ENCODE measurements at regions not wholly inside any gene's neighbourhood (a gene's known extent, or its start where the extent isn't known, plus 50 kb on each side); places are given as distances from the start of the nearest gene placed in this dataset.

DNA sequence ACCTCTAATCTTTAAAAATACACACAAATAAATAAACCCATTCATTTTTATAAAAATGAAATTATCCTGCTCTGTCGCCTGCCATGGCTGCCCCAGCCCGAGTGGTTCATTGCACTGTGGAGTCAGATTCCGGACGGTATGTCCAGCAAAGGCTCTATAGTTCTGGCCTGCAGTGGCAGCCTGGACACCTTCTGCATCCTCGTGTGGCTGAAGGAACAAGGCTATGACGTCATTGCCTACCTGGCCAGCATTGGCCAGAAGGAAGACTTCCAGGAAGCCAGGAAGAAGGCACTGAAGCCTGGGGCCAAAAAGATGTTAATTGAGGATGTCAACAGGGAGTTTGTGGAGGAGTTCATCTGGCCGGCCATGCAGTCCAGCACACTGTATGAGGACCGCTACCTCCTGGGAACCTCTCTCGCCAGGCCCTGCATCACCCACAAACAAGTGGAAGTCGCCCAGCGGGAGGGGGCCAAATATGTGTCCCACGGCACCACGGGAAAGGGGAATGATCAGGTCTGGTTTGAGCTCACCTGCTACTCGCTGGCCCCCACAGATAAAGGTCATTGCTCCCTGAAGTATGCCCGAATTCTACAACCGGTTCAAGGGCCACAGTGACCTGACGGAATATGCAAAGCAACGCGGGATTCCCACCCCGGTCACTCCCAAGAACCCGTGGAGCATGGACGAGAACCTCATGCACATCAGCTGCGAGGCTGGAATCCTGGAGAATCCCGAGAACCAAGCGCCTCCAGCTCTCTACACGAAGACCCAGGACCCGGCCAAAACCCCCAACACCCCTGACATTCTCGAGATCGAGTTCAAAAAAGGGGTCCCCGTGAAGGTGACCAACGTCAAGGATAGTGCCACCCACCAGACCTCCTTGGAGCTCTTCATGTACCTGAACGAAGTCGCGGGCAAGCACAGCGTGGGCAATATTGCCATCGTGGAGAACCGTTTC is 158.2 kb upstream of the GUCY1A2 start:
- H3K27ac ChIP-seq, result no peak overlapping the region
- TF ChIP-seq, protein P1, sequence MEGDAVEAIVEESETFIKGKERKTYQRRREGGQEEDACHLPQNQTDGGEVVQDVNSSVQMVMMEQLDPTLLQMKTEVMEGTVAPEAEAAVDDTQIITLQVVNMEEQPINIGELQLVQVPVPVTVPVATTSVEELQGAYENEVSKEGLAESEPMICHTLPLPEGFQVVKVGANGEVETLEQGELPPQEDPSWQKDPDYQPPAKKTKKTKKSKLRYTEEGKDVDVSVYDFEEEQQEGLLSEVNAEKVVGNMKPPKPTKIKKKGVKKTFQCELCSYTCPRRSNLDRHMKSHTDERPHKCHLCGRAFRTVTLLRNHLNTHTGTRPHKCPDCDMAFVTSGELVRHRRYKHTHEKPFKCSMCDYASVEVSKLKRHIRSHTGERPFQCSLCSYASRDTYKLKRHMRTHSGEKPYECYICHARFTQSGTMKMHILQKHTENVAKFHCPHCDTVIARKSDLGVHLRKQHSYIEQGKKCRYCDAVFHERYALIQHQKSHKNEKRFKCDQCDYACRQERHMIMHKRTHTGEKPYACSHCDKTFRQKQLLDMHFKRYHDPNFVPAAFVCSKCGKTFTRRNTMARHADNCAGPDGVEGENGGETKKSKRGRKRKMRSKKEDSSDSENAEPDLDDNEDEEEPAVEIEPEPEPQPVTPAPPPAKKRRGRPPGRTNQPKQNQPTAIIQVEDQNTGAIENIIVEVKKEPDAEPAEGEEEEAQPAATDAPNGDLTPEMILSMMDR (conservative IDR thresholded peaks at IDR 0.05), result no peak

DNA sequence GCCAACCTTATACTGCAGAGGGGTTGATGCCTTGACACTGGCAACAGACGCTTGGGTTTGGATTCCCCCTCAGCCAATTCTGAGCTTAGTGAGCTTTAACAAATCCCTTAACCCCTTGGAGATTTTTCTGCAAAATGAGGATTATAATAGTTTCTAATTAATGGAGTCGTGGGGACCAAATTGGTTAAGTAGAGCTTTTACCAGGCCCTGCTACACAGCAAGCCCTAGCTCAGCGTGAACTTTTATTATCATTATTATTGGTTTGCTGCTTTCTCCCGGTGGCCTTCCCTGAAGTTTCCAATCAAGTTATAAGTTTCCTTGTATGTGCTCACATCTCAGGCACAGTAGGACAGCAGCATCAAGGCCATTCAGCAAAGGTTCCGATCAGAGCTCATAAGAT is 156.6 kb upstream of the GUCY1A2 start:
- TF ChIP-seq, protein P1 (conservative IDR thresholded peaks at IDR 0.05), result no peak

DNA sequence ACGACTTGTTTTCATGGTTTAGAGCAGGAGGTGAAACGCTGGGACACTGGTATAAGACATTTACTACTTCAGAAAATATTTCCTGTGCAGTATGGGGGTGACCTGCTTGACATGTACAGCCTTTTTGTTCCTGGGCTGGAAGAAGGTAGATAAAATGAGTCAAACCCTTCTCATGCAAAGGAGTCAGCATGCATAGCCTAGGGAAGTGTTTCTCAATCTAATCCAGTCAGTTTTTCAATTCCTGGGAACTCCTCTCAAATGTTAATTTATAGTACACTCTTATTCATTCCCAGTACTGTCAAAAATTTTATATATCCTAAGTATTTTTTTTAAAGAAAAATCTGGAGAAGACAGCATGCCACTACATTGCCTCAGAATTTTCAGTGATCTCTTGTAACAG is 154.7 kb upstream of the GUCY1A2 start:
- TF ChIP-seq, protein P1 (conservative IDR thresholded peaks at IDR 0.05), result no peak

More for the DNA sequence above, 156.6 kb upstream of the GUCY1A2 start:
- H3K27ac ChIP-seq, result no peak overlapping the region

DNA sequence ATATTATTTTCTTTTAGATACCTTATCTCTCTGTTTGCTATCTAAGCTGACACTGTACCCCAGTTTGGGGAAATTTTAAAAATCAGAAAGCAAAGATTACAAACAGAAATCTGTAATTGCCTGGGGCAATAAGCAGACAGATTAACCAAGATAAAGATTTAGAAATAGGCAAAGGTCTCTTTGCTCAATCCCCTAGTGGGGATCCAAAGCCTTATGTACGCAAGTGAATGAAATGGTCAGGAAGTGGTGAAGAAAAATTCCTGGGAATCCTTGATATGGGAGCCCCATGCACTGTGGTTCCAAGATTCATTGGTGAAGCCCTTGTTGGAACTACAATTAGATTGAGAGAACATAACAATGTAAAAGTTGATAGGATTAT is 139.5 kb upstream of the GUCY1A2 start:
- no peak overlapping the region for H3K27ac ChIP-seq
- TF ChIP-seq, protein P1 (conservative IDR thresholded peaks at IDR 0.05), result no peak

More for the DNA sequence above, 154.7 kb upstream of the GUCY1A2 start:
- no peak overlapping the region for H3K27ac ChIP-seq

DNA sequence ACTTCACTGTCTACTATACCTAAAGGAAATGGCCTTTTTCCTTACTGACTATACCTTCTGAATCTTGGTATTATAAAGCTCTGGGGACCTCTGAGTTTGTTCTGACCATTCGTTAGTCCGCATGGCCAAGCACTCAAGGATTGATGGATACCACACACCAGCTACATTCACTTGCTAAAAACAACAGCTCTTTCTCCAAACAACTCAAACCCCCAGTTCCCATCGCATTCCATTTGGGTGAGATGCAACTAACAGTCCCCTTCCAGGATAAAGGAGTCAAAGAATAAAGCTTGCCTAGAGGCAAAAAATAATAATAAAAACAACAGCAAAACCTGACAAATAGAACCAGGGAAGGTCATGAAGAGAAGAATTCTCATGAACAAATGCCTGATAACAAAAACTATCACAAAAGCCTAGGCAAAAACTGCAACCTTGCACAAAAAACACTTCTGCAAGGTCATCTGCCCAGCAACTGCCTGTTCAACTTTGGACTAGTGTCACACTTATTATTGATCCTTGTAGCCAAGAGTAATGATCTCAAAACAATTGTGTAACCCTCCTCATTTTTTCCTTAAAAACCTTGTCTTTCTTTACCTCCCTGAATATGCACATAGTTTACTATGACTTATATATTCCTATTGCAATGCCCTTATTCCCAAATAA is 139.0 kb upstream of the GUCY1A2 start:
- TF ChIP-seq, protein P1 (conservative IDR thresholded peaks at IDR 0.05), result no peak

DNA sequence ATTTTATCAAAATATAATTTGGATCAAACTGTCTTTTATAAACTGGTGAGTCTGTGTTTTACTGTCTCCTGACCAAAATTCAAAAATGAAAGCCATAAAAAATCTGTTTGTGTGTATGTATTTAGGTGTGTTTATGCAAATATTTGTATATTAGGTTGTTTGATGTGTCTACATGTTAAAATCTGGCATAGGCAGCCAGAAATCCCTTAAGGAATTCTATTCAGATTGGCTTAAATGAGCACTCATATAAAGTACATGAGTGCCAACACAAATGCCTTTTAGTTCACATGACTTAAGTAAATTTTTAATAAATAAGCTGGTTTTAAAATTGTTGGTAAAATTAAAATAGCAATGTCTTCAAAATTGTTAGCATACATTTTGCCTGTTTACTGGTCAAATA is 133.3 kb upstream of the GUCY1A2 start:
- peak overlapping the region; percentile 26 for H3K27ac ChIP-seq
- TF ChIP-seq, protein P1 (conservative IDR thresholded peaks at IDR 0.05), result no peak

More for the DNA sequence above, 139.0 kb upstream of the GUCY1A2 start:
- no peak overlapping the region for H3K27ac ChIP-seq

DNA sequence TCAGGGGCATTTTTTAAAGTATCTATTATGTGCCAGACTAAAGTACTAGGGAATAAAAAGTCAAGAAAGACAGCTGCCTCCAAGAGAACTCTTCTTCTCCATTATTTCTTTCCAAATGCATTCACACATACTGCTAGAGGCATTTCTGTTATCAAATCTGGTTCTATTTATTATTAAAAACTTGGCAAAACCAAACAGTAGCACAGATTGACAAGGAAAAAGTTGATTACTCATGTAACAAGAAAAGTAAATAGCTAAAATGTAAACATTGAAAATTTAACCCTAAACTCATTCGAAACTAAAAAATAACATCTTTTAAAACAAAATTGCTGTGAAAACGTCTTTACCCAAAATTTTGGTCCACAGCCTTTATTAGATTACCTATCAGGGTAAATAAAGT is 132.9 kb upstream of the GUCY1A2 start:
- TF ChIP-seq, protein P1 (conservative IDR thresholded peaks at IDR 0.05), result no peak
- peak overlapping the region; percentile 26 for H3K27ac ChIP-seq

All from VCaP (cell line).